ENCODE measurements at regions not wholly inside any gene's neighbourhood (a gene's known extent, or its start where the extent isn't known, plus 50 kb on each side); places are given as distances from the start of the nearest gene placed in this dataset.

DNA sequence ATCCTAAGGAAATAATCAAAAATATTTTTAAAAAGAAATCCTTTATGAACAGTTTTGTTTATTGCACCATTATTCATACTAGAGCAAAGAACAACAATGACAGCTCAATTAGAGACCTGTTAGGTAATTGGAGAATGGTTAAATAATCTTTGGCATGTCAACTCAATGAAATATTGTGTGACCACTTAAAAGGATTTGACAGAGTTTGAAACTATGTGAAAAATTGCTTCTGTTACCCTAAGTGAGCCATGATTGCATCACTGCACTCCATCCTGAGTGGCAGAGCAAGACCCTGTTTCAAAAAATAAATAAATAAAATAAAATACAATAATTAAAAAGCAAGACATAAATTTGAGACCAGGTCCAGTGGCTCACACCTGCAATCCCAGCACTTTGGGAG is 66.1 kb upstream of the ATP8B1 start:
- TF ChIP-seq CTCF (conservative IDR thresholded peaks at IDR 0.05; ENCODE audit: low read depth, low read length) = no peak
- DNase-seq (ENCODE audit: low read depth) = peak; percentile 19

GRCh38 chr18:57866355-57866754 is 63.2 kb upstream of the ATP8B1 start:
- no peak for DNase-seq (ENCODE audit: low read depth)
- TF ChIP-seq CTCF (conservative IDR thresholded peaks at IDR 0.05; ENCODE audit: low read depth, low read length) = no peak
- H3K4me3 ChIP-seq (ENCODE audit: low read depth, low read length) = no peak overlapping the region

More for the DNA sequence above, 66.1 kb upstream of the ATP8B1 start:
- no peak overlapping the region for H3K4me3 ChIP-seq (ENCODE audit: low read depth, low read length)

DNA sequence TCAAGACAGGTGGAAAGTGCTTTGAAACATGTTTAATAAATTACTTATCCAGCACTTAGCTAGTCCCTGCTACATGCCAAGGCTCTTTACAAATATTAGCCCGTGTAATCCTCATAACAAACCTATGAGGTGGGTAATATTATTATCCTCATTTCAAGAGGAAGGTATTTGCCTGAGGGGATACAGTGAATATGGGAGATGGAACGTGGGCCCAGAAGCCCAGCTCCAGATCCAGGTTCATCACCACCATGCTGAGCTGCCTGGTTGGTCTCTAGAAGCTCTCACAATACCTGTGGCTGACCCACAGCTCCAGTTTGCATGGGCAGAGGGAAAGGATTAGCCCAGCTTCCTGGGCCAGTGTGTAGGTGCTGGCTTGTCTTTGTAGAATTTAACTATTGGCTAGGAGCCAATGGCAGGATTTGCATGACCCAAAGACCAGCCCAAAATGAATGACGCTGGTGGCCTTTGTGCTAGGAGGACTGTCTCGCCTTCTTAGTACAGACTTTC is 61.6 kb upstream of the ATP8B1 start:
- no peak for TF ChIP-seq CTCF (conservative IDR thresholded peaks at IDR 0.05; ENCODE audit: low read depth, low read length)
- H3K4me3 ChIP-seq (ENCODE audit: low read depth, low read length) = no peak overlapping the region
- no peak for DNase-seq (ENCODE audit: low read depth)

DNA sequence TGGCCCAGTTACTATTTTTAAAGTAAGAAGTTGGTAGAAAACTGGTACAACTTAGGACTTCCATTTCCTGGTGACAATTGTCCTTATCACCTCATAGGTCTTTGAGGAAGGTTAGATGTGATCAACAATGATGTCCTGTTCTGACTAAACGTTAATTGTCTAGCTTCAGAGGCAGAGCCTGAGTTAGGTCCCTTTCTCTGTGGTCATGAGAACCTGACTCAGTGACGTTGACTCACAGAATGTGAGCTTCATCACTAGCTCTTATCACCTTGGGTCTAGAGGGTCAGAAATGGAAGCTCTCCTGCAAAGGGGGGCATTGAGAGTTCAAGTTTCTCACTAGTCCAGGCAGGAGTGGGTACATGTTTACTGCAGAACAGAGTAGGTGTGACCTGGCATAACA is 60.6 kb upstream of the ATP8B1 start:
- DNase-seq (ENCODE audit: low read depth) = no peak
- TF ChIP-seq CTCF (conservative IDR thresholded peaks at IDR 0.05; ENCODE audit: low read depth, low read length) = no peak

DNA sequence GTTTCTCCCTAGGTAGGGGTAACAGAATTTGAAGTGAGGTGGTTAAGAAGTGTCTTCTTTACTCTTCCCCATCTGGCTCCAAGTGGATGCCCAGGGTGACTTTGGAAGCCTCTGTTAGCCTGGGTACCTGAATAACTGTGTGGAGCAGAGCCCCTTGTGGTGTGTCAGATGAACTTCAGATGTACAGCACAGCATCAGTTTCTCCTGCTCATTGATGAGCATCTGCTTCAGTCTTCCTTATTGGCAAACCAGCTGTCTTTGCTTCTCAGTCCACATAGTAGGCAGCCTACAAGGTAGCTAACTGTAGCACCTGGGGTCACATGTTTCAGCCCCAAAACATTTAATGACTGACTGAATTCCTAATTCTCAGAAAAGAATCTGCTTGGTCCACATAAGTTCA is 56.2 kb upstream of the ATP8B1 start:
- peak; percentile 60 for DNase-seq (ENCODE audit: low read depth)
- peak; percentile 71 for TF ChIP-seq CTCF (conservative IDR thresholded peaks at IDR 0.05; ENCODE audit: low read depth, low read length)
- H3K4me3 ChIP-seq (ENCODE audit: low read depth, low read length) = no peak overlapping the region

More for the DNA sequence above, 60.6 kb upstream of the ATP8B1 start:
- H3K4me3 ChIP-seq (ENCODE audit: low read depth, low read length) = no peak overlapping the region

GRCh38 chr18:57856557-57857280 is 53.6 kb upstream of the ATP8B1 start:
- H3K4me3 ChIP-seq (ENCODE audit: low read depth, low read length) = no peak overlapping the region
- no peak for TF ChIP-seq CTCF (conservative IDR thresholded peaks at IDR 0.05; ENCODE audit: low read depth, low read length)
- DNase-seq (ENCODE audit: low read depth) = no peak

DNA sequence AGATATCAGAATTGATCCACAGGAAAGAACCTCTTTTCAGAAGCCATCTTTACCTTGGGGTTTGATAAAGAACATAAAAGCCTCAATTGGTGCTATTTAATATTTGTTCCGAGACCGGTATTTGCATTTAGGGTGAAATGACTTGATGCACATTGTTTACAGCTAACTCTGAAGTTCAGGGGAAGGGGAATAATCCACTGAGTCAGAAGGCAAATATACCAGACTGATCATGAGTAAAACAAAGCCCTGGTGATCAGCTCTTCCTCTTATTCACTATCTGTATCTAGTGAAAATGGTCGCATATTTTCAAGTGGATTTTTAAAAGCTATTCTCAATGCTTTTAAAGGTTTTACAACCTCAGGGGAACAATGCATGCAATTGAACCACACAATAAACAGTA is 53.0 kb upstream of the ATP8B1 start:
- no peak for TF ChIP-seq CTCF (conservative IDR thresholded peaks at IDR 0.05; ENCODE audit: low read depth, low read length)
- DNase-seq (ENCODE audit: low read depth) = no peak
- no peak overlapping the region for H3K4me3 ChIP-seq (ENCODE audit: low read depth, low read length)

Data from choroid plexus epithelial cell (primary cell).